Breast epithelium (tissue), 3 donors: ENCODE measurements at regions not wholly inside any gene's neighbourhood (a gene's known extent, or its start where the extent isn't known, plus 50 kb on each side); places are given as distances from the start of the nearest gene placed in this dataset.

ENCODE experiments used
- CTCF ChIP-seq, 3 donors: fragments of 450-650 bp; IDR thresholded peaks; one replicate each; pipeline ENCODE4 v1.5.1; 2016 to 2017; ENCODE audit warnings: antibody characterized with exemption in 3 of 3, mild to moderate bottlenecking in 3 of 3, moderate library complexity in 3 of 3
- POLR2AphosphoS5 ChIP-seq, 3 donors: sonication (generic); formaldehyde crosslinking; IDR thresholded peaks; one replicate each; pipeline ENCODE4 v1.6.1; 2017; ENCODE audit warnings: antibody characterized with exemption in 3 of 3

- TF ChIP-seq CTCF (IDR thresholded peaks at IDR 0.05) (no peak), POLR2AphosphoS5 (IDR thresholded peaks at IDR 0.05) (no peak)
These were observed 192.8 kb upstream of the GDF10 start for GRCh38 chr10:47107007-47107747.
